Breast epithelium (tissue), 3 donors: ENCODE measurements at regions not wholly inside any gene's neighbourhood (a gene's known extent, or its start where the extent isn't known, plus 50 kb on each side); places are given as distances from the start of the nearest gene placed in this dataset.

Experiments used
- POLR2A ChIP-seq: fragments of 450-650 bp; IDR thresholded peaks from one replicate; pipeline ENCODE4 v1.6.1; 2016; ENCODE audit warnings: antibody characterized with exemption, mild to moderate bottlenecking, moderate library complexity
- TF ChIP-seq, protein P1 (sequence below), 3 donors: fragments of 450-650 bp; IDR thresholded peaks; one replicate each; pipeline ENCODE4 v1.5.1; 2016 to 2017; ENCODE audit warnings: antibody characterized with exemption in 3 of 3, mild to moderate bottlenecking in 3 of 3, moderate library complexity in 3 of 3

DNA sequence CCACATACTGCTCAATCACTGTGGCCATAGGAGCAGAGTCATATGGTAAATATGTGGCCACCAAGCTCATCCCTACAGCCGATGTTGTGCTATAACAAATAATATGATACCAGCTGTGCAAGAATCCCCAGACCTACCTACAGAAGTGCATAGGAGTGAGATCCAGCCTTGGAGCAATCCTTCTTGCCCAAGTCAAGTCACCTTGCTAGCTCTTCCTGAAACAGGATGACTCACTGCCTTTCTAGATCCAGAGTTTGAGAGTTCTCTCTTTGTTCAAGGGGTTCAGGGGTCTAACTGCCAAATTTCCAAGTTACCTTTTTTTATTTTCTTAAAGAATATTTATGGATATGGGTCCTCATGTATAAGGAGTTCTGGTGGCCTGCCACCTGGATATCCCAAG lies 195.7 kb upstream of the MAN1A1 start:
- TF ChIP-seq, protein P1, sequence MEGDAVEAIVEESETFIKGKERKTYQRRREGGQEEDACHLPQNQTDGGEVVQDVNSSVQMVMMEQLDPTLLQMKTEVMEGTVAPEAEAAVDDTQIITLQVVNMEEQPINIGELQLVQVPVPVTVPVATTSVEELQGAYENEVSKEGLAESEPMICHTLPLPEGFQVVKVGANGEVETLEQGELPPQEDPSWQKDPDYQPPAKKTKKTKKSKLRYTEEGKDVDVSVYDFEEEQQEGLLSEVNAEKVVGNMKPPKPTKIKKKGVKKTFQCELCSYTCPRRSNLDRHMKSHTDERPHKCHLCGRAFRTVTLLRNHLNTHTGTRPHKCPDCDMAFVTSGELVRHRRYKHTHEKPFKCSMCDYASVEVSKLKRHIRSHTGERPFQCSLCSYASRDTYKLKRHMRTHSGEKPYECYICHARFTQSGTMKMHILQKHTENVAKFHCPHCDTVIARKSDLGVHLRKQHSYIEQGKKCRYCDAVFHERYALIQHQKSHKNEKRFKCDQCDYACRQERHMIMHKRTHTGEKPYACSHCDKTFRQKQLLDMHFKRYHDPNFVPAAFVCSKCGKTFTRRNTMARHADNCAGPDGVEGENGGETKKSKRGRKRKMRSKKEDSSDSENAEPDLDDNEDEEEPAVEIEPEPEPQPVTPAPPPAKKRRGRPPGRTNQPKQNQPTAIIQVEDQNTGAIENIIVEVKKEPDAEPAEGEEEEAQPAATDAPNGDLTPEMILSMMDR (IDR thresholded peaks at IDR 0.05) = no peak
- no peak for TF ChIP-seq POLR2A
